ENCODE measurements at regions not wholly inside any gene's neighbourhood (a gene's known extent, or its start where the extent isn't known, plus 50 kb on each side); places are given as distances from the start of the nearest gene placed in this dataset.

- DNase-seq = no peak
These were observed 93.5 kb upstream of the STK39 start for GRCh38 chr2:168340931-168341330.

GRCh38 chr2:168343586-168343985, 96.2 kb upstream of the STK39 start:
- no peak for DNase-seq

GRCh38 chr2:168344706-168345105, 97.3 kb upstream of the STK39 start:
- DNase-seq = no peak

GRCh38 chr2:168345601-168346000, 98.2 kb upstream of the STK39 start:
- no peak for DNase-seq

- peak; percentile 83 for DNase-seq
These were observed 99.5 kb upstream of the STK39 start for GRCh38 chr2:168346725-168347477.

- DNase-seq = no peak
These were observed 100.7 kb upstream of the STK39 start for GRCh38 chr2:168348076-168348475.

GRCh38 chr2:168350380-168350779, 103.0 kb upstream of the STK39 start:
- no peak for DNase-seq

- no peak for DNase-seq
These were observed 102.8 kb upstream of the CERS6 start for GRCh38 chr2:168353251-168353650.

GRCh38 chr2:168354499-168354898, 101.6 kb upstream of the CERS6 start:
- DNase-seq = no peak

- no peak for DNase-seq
These were observed 101.0 kb upstream of the CERS6 start for GRCh38 chr2:168355121-168355520.

- no peak for DNase-seq
These were observed 100.1 kb upstream of the CERS6 start for GRCh38 chr2:168355779-168356476.

GRCh38 chr2:168356477-168356835, 99.6 kb upstream of the CERS6 start:
- DNase-seq = no peak

- DNase-seq = no peak
These were observed 98.1 kb upstream of the CERS6 start for GRCh38 chr2:168357797-168358472.

GRCh38 chr2:168359082-168359481, 97.0 kb upstream of the CERS6 start:
- no peak for DNase-seq

GRCh38 chr2:168363347-168364092, 92.6 kb upstream of the CERS6 start:
- DNase-seq = no peak

GRCh38 chr2:168365094-168365621, 90.9 kb upstream of the CERS6 start:
- no peak for DNase-seq

GRCh38 chr2:168369031-168369430, 87.0 kb upstream of the CERS6 start:
- DNase-seq = no peak

GRCh38 chr2:168371273-168372019, 84.6 kb upstream of the CERS6 start:
- no peak for DNase-seq

- no peak for DNase-seq
These were observed 82.6 kb upstream of the CERS6 start for GRCh38 chr2:168373468-168373867.

GRCh38 chr2:168375195-168375798, 80.8 kb upstream of the CERS6 start:
- no peak for DNase-seq

GRCh38 chr2:168378960-168379669, 77.0 kb upstream of the CERS6 start:
- no peak for DNase-seq
